ENCODE measurements at regions not wholly inside any gene's neighbourhood (a gene's known extent, or its start where the extent isn't known, plus 50 kb on each side); places are given as distances from the start of the nearest gene placed in this dataset.

DNA sequence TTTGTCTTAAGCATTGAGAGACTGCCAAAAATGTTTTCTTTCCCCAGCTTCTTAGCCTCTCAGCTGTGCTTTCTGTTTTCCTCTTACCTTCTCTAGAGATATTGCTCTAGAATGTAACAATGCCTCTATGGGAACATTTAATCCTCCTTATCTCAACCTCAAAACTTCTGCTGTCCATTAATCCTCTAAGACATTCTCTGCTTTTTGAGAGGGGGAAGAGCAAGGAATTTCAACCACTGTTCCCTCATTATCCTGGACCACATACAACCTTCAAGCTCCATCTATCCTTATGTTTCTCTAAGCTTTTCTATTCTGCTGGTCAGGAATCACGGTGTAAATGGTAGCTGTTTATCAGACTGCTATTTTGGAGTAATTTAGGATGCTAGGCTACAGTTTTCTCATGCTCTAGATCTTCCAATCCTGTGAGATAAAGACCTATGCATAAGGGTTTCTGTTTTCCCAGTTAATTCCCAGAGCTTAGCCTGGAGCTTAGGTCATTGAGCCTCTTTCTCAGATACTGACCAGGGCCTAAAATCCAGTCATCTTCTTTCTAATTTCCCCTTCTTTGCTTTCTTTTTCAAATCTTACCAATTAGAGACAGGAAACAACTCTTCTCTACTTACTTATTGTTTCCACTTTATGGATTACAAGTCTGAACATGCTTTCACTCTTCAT, 282.0 kb downstream of the CALCRL start:
- no peak overlapping the region for H3K4me3 ChIP-seq (replicated peaks; ENCODE audit: insufficient read depth, low read length)
- H3K27ac ChIP-seq (replicated peaks) = no peak overlapping the region
- no peaks in the 10 kb centered on the region for H3K27me3 ChIP-seq (ENCODE audit: insufficient read depth, poor library complexity, severe bottlenecking)
- no peak for DNase-seq (ENCODE audit: low read depth in 1 of 2, low spot score in 1 of 2)
- TF ChIP-seq GABPA (IDR thresholded peaks at IDR 0.05; ENCODE audit: low read depth) (no peak), POLR2AphosphoS5 (IDR thresholded peaks at IDR 0.05; ENCODE audit: low read depth) (no peak), SPI1 (IDR thresholded peaks at IDR 0.05; ENCODE audit: borderline replicate concordance, low read depth) (no peak)
- TF ChIP-seq, protein P1, sequence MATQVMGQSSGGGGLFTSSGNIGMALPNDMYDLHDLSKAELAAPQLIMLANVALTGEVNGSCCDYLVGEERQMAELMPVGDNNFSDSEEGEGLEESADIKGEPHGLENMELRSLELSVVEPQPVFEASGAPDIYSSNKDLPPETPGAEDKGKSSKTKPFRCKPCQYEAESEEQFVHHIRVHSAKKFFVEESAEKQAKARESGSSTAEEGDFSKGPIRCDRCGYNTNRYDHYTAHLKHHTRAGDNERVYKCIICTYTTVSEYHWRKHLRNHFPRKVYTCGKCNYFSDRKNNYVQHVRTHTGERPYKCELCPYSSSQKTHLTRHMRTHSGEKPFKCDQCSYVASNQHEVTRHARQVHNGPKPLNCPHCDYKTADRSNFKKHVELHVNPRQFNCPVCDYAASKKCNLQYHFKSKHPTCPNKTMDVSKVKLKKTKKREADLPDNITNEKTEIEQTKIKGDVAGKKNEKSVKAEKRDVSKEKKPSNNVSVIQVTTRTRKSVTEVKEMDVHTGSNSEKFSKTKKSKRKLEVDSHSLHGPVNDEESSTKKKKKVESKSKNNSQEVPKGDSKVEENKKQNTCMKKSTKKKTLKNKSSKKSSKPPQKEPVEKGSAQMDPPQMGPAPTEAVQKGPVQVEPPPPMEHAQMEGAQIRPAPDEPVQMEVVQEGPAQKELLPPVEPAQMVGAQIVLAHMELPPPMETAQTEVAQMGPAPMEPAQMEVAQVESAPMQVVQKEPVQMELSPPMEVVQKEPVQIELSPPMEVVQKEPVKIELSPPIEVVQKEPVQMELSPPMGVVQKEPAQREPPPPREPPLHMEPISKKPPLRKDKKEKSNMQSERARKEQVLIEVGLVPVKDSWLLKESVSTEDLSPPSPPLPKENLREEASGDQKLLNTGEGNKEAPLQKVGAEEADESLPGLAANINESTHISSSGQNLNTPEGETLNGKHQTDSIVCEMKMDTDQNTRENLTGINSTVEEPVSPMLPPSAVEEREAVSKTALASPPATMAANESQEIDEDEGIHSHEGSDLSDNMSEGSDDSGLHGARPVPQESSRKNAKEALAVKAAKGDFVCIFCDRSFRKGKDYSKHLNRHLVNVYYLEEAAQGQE (IDR thresholded peaks at IDR 0.05; ENCODE audit: insufficient replicate concordance, low read depth) = no peak
- TF ChIP-seq, protein P2, sequence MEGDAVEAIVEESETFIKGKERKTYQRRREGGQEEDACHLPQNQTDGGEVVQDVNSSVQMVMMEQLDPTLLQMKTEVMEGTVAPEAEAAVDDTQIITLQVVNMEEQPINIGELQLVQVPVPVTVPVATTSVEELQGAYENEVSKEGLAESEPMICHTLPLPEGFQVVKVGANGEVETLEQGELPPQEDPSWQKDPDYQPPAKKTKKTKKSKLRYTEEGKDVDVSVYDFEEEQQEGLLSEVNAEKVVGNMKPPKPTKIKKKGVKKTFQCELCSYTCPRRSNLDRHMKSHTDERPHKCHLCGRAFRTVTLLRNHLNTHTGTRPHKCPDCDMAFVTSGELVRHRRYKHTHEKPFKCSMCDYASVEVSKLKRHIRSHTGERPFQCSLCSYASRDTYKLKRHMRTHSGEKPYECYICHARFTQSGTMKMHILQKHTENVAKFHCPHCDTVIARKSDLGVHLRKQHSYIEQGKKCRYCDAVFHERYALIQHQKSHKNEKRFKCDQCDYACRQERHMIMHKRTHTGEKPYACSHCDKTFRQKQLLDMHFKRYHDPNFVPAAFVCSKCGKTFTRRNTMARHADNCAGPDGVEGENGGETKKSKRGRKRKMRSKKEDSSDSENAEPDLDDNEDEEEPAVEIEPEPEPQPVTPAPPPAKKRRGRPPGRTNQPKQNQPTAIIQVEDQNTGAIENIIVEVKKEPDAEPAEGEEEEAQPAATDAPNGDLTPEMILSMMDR (IDR thresholded peaks at IDR 0.05; ENCODE audit: insufficient read depth, low read length) = no peak

DNA sequence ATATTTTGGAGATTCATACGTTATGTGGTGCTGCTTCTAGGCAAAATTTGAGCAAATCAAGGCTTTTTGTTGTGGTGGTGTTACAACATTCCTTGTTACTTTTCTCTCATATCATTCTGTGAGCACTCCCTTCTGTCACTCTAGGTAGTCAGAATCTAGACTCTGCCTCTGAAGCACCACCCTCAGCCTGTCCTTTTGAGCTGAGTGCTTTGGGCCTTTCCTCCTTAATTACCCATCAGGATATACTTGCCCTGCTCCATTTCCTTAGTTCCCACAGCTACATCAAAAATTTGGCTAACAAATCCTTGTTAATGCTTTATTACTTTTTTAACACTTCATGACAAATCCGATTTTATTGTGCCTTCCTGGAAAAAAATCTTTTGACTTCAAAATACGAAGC, 289.6 kb downstream of the CALCRL start:
- DNase-seq (ENCODE audit: low read depth in 1 of 2, low spot score in 1 of 2) = no peak
- H3K4me3 ChIP-seq (replicated peaks; ENCODE audit: insufficient read depth, low read length) = no peak overlapping the region
- TF ChIP-seq, protein P1 (IDR thresholded peaks at IDR 0.05; ENCODE audit: insufficient replicate concordance, low read depth) = no peak
- TF ChIP-seq, protein P2 (IDR thresholded peaks at IDR 0.05; ENCODE audit: insufficient read depth, low read length) = no peak
- no peak for TF ChIP-seq POLR2AphosphoS5 (IDR thresholded peaks at IDR 0.05; ENCODE audit: low read depth)
- no peak for TF ChIP-seq GABPA (IDR thresholded peaks at IDR 0.05; ENCODE audit: low read depth)
- TF ChIP-seq SPI1 (IDR thresholded peaks at IDR 0.05; ENCODE audit: borderline replicate concordance, low read depth) = no peak
- H3K27ac ChIP-seq (replicated peaks) = no peak overlapping the region
- H3K27me3 ChIP-seq (ENCODE audit: insufficient read depth, poor library complexity, severe bottlenecking) = no peaks in the 10 kb centered on the region

DNA sequence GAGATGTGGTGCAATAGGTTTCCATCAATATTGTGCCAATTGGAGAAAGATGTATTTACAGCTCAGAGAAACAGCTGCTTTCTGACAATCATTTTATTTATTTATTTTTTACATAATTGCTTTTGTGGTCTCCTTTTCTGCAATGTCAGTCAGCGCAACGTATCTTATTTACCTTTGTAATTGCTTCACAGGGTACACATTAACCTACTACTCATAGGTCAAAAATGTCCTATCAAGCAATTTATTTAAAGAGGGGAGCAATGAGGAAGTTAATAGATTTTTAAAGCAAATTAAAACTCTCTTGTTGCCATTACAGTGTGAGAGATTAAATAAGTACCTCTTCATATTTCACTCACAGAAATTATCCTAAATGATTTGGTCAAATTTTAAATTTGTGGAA, 291.0 kb downstream of the CALCRL start:
- Histone ChIP-seq H3K27me3 (ENCODE audit: insufficient read depth, poor library complexity, severe bottlenecking) (no peaks in the 10 kb centered on the region), H3K4me3 (replicated peaks; ENCODE audit: insufficient read depth, low read length) (no peak overlapping the region), H3K27ac (replicated peaks) (no peak overlapping the region)
- TF ChIP-seq, protein P2 (IDR thresholded peaks at IDR 0.05; ENCODE audit: insufficient read depth, low read length) = no peak
- TF ChIP-seq GABPA (IDR thresholded peaks at IDR 0.05; ENCODE audit: low read depth) = no peak
- TF ChIP-seq, protein P1 (IDR thresholded peaks at IDR 0.05; ENCODE audit: insufficient replicate concordance, low read depth) = no peak
- no peak for TF ChIP-seq SPI1 (IDR thresholded peaks at IDR 0.05; ENCODE audit: borderline replicate concordance, low read depth)
- TF ChIP-seq POLR2AphosphoS5 (IDR thresholded peaks at IDR 0.05; ENCODE audit: low read depth) = no peak
- no peak for DNase-seq (ENCODE audit: low read depth in 1 of 2, low spot score in 1 of 2)
